GM12873 (cell line): ENCODE measurements at regions not wholly inside any gene's neighbourhood (a gene's known extent, or its start where the extent isn't known, plus 50 kb on each side); places are given as distances from the start of the nearest gene placed in this dataset.

Experiments
- TF ChIP-seq, protein P1 (sequence below): IDR thresholded peaks from 2 replicates; pipeline ENCODE4 v1.5.1; 2012; ENCODE audit warnings: low read depth, mild to moderate bottlenecking, moderate library complexity, low read length, control low read depth; ENCODE audit not compliant: insufficient read depth; ENCODE audit errors: missing control alignments

DNA sequence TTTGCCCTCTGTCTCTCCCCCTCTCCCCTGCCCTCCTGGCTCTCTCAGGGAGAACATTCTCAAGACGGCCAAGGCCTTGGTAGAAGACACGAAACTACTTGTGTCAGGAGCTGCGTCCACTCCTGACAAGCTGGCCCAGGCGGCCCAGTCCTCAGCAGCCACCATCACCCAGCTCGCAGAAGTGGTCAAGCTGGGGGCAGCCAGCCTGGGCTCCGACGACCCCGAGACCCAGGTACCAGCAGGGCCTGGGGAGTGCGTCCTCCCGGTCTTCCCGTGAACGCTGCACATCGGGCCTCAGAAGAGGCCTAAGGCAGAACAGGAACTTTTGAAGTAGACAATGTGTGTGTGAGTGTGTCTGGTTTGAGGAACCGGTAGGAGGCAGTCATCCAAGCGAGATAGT, 245.4 kb upstream of the TPM1 start:
- TF ChIP-seq, protein P1, sequence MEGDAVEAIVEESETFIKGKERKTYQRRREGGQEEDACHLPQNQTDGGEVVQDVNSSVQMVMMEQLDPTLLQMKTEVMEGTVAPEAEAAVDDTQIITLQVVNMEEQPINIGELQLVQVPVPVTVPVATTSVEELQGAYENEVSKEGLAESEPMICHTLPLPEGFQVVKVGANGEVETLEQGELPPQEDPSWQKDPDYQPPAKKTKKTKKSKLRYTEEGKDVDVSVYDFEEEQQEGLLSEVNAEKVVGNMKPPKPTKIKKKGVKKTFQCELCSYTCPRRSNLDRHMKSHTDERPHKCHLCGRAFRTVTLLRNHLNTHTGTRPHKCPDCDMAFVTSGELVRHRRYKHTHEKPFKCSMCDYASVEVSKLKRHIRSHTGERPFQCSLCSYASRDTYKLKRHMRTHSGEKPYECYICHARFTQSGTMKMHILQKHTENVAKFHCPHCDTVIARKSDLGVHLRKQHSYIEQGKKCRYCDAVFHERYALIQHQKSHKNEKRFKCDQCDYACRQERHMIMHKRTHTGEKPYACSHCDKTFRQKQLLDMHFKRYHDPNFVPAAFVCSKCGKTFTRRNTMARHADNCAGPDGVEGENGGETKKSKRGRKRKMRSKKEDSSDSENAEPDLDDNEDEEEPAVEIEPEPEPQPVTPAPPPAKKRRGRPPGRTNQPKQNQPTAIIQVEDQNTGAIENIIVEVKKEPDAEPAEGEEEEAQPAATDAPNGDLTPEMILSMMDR = no peak

GRCh38 chr15:62798536-62798935, 244.0 kb upstream of the TPM1 start:
- TF ChIP-seq, protein P1 = no peak

- TF ChIP-seq, protein P1 = no peak
Measured at GRCh38 chr15:62799037-62799436, 243.5 kb upstream of the TPM1 start.

DNA sequence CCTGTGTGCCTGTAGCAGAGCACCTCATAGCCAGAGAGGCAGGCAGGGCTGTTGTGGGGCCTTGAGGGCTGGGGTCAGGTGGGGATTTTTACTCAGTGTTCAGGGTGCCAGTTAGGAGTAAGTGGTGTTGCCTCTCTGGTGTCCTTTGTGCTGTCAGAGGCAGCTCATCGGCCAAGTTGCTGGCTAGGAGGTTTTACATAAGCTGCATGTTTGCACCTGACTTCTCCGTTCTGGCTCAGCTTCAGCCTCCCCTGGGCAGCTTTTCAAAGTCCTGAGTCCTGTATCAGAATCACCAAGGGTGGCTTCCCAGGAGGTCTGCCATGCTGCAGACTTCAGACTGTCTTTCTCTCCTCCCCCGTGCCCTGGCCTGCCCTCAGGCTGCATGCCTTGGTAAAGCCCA, 242.6 kb upstream of the TPM1 start:
- TF ChIP-seq, protein P1 = no peak

- TF ChIP-seq, protein P1 = no peak
Measured at GRCh38 chr15:62802612-62803011, 239.9 kb upstream of the TPM1 start.

DNA sequence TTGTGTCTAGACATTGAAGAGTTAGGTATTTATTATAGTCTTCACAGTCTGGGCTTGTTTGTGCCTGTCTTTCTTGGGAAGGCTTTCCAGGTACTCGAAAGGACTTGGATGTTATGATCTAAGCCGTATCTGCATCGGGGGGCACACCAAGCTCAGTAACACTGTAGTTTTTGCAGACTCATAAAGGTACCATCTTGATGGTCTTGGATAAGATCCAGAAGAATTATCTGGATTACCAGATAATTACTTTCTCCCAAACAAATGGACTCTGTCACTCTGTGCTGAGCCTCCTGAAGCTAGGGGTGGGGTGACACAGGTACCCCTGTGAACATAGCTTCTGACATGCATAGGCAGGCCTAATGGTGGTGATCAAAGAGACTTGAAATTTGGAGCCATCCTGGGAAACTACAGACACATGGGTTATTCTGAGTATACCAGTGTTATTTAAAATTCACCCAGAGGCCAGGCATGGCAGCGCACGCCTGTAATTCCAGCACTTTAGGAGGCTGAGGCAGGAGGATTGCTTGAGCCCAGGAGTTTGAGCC, 238.6 kb upstream of the TPM1 start:
- TF ChIP-seq, protein P1 = no peak

GRCh38 chr15:62805502-62805901, 237.0 kb upstream of the TPM1 start:
- TF ChIP-seq, protein P1 = no peak
